Thoracic aorta (tissue), 2 donors: ENCODE measurements at regions not wholly inside any gene's neighbourhood (a gene's known extent, or its start where the extent isn't known, plus 50 kb on each side); places are given as distances from the start of the nearest gene placed in this dataset.

ENCODE experiments used
- ATAC-seq: fragments of 150-250 bp; one replicate; pipeline ENCODE4 v1.8.0; 2017; ENCODE audit warnings: low read depth; ENCODE audit not compliant: insufficient number of reproducible peaks, low FRiP score
- DNase-seq: peaks from one replicate; pipeline ENCODE4 v3.0.0-alpha.2; 2020; ENCODE audit warnings: low spot score
- H3K27ac ChIP-seq, 2 donors: fragments of 200-600 bp; sonication (generic); 1 replicate in 1 of 2; 2 replicates in 1 of 2; pipeline ENCODE4 v1.5.1; 2016; ENCODE audit warnings: mild to moderate bottlenecking in 2 of 2, moderate library complexity in 2 of 2
- H3K27me3 ChIP-seq: fragments of 200-600 bp; sonication (generic); replicated peaks from 2 replicates; pipeline ENCODE4 v1.6.0; 2016; ENCODE audit warnings: mild to moderate bottlenecking; ENCODE audit not compliant: insufficient read depth
- H3K36me3 ChIP-seq: fragments of 200-600 bp; sonication (generic); one replicate; pipeline ENCODE4 v1.5.1; 2016
- H3K4me1 ChIP-seq, 2 donors: fragments of 200-600 bp; sonication (generic); 1 replicate in 1 of 2; 2 replicates in 1 of 2; pipeline versions ENCODE4 v1.5.1 to v1.6.0; 2016; ENCODE audit warnings: low read depth in 2 of 2, mild to moderate bottlenecking in 1 of 2; ENCODE audit not compliant: control insufficient read depth in 1 of 2
- H3K4me3 ChIP-seq: fragments of 200-600 bp; sonication (generic); 2 replicates; pipeline ENCODE4 v1.5.1; 2016; ENCODE audit warnings: mild to moderate bottlenecking
- H3K9me3 ChIP-seq: fragments of 200-600 bp; sonication (generic); 2 replicates; pipeline ENCODE4 v1.5.1; 2016
- CTCF ChIP-seq: fragments of 200-600 bp; sonication (generic); IDR thresholded peaks from one replicate; pipeline ENCODE4 v1.5.1; 2019; ENCODE audit warnings: antibody characterized with exemption

- H3K27me3 ChIP-seq, result no peaks in the 10 kb centered on the region
- TF ChIP-seq CTCF, result no peak
- H3K4me1 ChIP-seq, result no peaks in the 10 kb centered on the region
- no peak overlapping the region for H3K4me3 ChIP-seq
- H3K27ac ChIP-seq, result no peak overlapping the region
- no peaks in the 10 kb centered on the region for H3K36me3 ChIP-seq
- H3K9me3 ChIP-seq, result no peaks in the 10 kb centered on the region
- ATAC-seq (no peak), DNase-seq (no peak)
Observed at GRCh38 chr5:17394086-17394485, 103.9 kb upstream of the TAF11L2 start.

- H3K36me3 ChIP-seq, result no peaks in the 10 kb centered on the region
- no peak overlapping the region for H3K4me3 ChIP-seq
- ATAC-seq (no peak), DNase-seq (no peak)
- no peak overlapping the region for H3K27ac ChIP-seq
- TF ChIP-seq CTCF, result no peak
- H3K27me3 ChIP-seq, result no peaks in the 10 kb centered on the region
- H3K4me1 ChIP-seq, result no peaks in the 10 kb centered on the region
- no peaks in the 10 kb centered on the region for H3K9me3 ChIP-seq
Observed at GRCh38 chr5:17395106-17395880, 102.7 kb upstream of the TAF11L2 start.

GRCh38 chr5:17396247-17396646 is 101.8 kb upstream of the TAF11L2 start:
- no peak for TF ChIP-seq CTCF
- no peak for DNase-seq
- no peak overlapping the region for H3K4me3 ChIP-seq
- no peaks in the 10 kb centered on the region for H3K36me3 ChIP-seq
- H3K9me3 ChIP-seq, result no peaks in the 10 kb centered on the region
- no peaks in the 10 kb centered on the region for H3K27me3 ChIP-seq
- H3K27ac ChIP-seq, result no peak overlapping the region
- no peak for ATAC-seq
- no peaks in the 10 kb centered on the region for H3K4me1 ChIP-seq

- Histone ChIP-seq H3K27me3 (no peaks in the 10 kb centered on the region), H3K27ac (no peak overlapping the region), H3K4me1 (peaks cover 0 to 10% of the 10 kb centered on the region in 2 donors), H3K9me3 (no peaks in the 10 kb centered on the region), H3K4me3 (no peak overlapping the region), H3K36me3 (no peaks in the 10 kb centered on the region)
- no peak for TF ChIP-seq CTCF
- no peak for DNase-seq
- no peak for ATAC-seq
Observed at GRCh38 chr5:17398431-17398830, 99.6 kb upstream of the TAF11L2 start.

GRCh38 chr5:17398866-17399835 is 98.9 kb upstream of the TAF11L2 start:
- Histone ChIP-seq H3K4me1 (peaks cover 0 to 10% of the 10 kb centered on the region in 2 donors), H3K9me3 (no peaks in the 10 kb centered on the region), H3K4me3 (no peak overlapping the region), H3K27ac (no peak overlapping the region), H3K27me3 (no peaks in the 10 kb centered on the region), H3K36me3 (no peaks in the 10 kb centered on the region)
- TF ChIP-seq CTCF, result no peak
- DNase-seq, result no peak
- ATAC-seq, result no peak
